GM19463 (cell line): ENCODE measurements at regions not wholly inside any gene's neighbourhood (a gene's known extent, or its start where the extent isn't known, plus 50 kb on each side); places are given as distances from the start of the nearest gene placed in this dataset.

Source experiments
- ATAC-seq: cut with Tn5 transposase; IDR thresholded peaks from one replicate; pipeline ENCODE4 v1.9.1; 2021; ENCODE audit warnings: mild to moderate bottlenecking, moderate library complexity; ENCODE audit not compliant: unreplicated experiment

GRCh38 chr4:180860089-180860720 is 1383.0 kb upstream of the TENM3 start:
- ATAC-seq = no peak

- no peak for ATAC-seq
Observed at GRCh38 chr4:180861651-180862050, 1381.6 kb upstream of the TENM3 start.

GRCh38 chr4:180866933-180867643 is 1376.1 kb upstream of the TENM3 start:
- no peak for ATAC-seq

GRCh38 chr4:180870623-180871022 is 1372.6 kb upstream of the TENM3 start:
- ATAC-seq = no peak

- no peak for ATAC-seq
Observed at GRCh38 chr4:180898305-180898704, 1344.9 kb upstream of the TENM3 start.

- no peak for ATAC-seq
Observed at GRCh38 chr4:180900781-180901180, 1342.4 kb upstream of the TENM3 start.

- no peak for ATAC-seq
Observed at GRCh38 chr4:180909279-180909678, 1333.9 kb upstream of the TENM3 start.

GRCh38 chr4:180913750-180914149 is 1329.5 kb upstream of the TENM3 start:
- ATAC-seq = no peak

GRCh38 chr4:180923486-180923885 is 1319.7 kb upstream of the TENM3 start:
- ATAC-seq = no peak

GRCh38 chr4:180925805-180926204 is 1317.4 kb upstream of the TENM3 start:
- no peak for ATAC-seq

GRCh38 chr4:180926277-180926676 is 1316.9 kb upstream of the TENM3 start:
- ATAC-seq = no peak

GRCh38 chr4:180932370-180933001 is 1310.7 kb upstream of the TENM3 start:
- no peak for ATAC-seq

- ATAC-seq = no peak
Observed at GRCh38 chr4:180937083-180937482, 1306.1 kb upstream of the TENM3 start.

- ATAC-seq = no peak
Observed at GRCh38 chr4:180940680-180941079, 1302.5 kb upstream of the TENM3 start.

- ATAC-seq = no peak
Observed at GRCh38 chr4:180942367-180942916, 1300.8 kb upstream of the TENM3 start.

GRCh38 chr4:180946188-180946587 is 1297.0 kb upstream of the TENM3 start:
- ATAC-seq = no peak

- ATAC-seq = no peak
Observed at GRCh38 chr4:180947425-180947824, 1295.8 kb upstream of the TENM3 start.

GRCh38 chr4:180949424-180950213 is 1293.6 kb upstream of the TENM3 start:
- ATAC-seq = no peak

GRCh38 chr4:180950377-180950776 is 1292.8 kb upstream of the TENM3 start:
- no peak for ATAC-seq

GRCh38 chr4:180951312-180951711 is 1291.9 kb upstream of the TENM3 start:
- no peak for ATAC-seq

- ATAC-seq = no peak
Observed at GRCh38 chr4:180953572-180953971, 1289.6 kb upstream of the TENM3 start.
